ENCODE measurements at regions not wholly inside any gene's neighbourhood (a gene's known extent, or its start where the extent isn't known, plus 50 kb on each side); places are given as distances from the start of the nearest gene placed in this dataset.

GRCh38 chr9:96089452-96090085, 212.4 kb downstream of the HSD17B3 start:
- DNase-seq (ENCODE audit: extremely low read depth, low read depth) = no peak

DNA sequence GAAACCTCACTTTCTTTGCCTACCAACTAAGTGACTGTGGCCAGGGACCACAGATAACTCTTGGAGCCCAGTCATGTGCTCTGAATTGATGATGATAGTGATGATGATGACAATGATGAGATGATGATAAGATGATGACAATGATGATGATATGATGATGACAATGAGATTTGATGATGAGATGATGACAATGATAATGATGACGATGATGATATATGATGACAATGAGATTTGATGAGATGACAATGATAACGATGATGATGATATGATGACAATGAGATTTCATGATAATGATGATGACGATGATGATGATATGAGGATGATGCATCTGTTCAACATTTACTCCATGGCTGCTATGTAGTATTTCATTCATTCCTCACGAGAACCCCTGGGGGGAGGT, 213.0 kb downstream of the ERCC6L2 start:
- DNase-seq (ENCODE audit: extremely low read depth, low read depth) = no peak

DNA sequence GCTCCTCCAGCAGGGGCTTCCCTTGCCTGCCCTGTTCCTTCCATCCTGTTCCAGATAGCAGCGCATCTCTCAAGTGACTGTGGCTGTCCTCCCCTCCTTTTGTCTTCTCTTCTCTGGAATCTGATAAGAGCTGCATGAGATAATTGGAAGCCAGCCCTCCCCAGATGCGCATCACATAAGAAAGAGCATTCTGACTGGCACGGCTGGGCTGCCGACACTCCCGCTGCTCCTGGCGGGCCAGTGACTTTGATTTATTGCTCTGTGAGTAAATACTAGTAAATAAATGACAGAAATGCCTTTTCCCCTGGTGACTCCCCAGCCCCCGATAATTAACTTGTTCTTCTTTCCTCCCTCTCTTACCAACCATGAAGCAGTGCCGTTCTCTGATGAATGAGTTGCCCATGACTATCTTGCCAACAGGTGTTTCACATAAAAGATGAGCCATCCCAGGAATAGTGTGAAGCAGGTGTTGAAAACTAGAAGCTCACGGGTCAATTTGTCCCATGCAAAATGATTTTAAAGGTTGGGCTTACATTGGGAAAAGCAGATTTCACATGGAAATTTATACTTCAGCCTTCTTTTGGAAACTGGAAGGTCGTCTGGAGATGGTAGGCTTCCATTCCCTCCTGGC, 212.3 kb downstream of the ERCC6L2 start:
- no peak for DNase-seq (ENCODE audit: extremely low read depth, low read depth)

DNA sequence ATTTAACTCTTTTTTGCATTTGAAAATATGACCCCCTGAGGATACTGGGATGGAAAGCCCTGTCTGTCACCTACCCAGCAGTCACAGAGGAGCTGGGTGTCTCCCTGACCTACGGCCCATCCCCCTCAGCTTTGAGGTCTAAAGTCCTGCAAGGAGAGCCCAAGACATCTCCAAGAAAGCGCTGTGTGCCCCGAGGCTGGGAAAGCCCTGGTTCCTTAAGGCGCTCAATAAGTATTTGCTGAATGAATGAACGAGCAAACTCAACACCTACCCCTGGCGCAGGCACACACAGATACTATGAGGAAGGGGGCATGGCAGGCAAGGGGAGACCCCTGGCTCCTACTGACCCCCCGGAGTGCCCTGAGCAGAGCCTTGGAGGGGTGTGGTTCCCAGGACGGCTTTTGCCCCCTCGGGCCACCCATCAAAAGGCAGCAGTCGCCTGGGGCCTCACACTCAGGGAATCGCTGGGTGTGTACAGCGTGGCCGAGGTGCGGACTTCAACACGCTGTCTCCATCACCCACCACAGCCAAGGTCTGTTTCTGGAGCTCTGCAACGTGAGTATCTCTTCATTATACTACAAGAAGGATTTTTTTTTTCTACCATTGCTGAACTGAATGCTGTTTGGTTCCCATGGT, 211.6 kb downstream of the ERCC6L2 start:
- DNase-seq (ENCODE audit: extremely low read depth, low read depth) = no peak

DNA sequence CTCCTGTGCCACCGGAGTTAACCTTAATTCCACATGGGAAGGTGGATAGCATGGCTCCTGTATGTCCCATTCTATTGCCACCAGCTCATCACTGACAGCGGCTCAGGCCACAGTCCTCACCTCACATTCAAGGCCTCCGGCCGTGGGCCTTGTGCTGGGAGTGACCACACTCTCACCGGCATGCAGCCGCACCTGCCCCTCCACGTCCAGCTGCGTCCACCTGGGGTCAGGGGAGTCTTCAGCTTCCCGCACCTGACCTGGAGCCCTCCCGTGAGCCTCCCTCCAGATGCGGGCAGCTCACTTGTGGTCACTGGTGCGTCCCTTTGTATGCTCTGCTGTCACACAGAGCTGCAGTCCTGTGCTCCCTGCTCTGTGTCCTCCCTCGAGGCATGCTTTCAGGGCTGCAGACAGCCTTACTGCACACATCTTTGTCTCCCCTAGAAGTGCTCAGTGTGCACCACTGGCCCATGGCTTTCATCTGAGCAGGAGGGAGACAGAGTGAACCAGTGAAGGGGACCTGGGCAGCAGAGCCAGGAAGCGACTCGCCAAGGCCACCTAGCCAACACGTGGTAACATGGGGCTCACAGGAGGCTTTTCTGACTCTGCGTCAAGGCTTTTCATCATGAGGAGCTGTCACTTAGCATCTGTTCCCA, 210.1 kb downstream of the ERCC6L2 start:
- DNase-seq (ENCODE audit: extremely low read depth, low read depth) = no peak

DNA sequence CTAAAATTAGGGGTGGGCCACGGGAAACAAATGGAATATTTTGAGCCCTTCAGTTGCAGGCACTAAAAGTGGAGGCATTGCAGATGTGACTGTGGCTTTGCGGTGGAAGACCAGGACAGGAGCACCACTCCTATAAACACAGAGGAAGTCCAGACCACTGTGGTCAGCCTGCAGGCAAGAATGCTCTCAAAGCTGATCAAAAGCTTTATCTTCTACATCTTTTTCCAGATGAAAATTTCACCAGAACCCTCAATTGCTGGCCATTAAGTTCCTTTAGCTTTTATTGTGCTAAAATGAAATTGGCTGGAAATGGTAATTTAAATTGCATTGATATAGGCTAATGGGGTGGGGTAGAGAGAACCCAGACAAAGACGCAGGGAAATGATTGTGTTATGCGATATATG, 208.8 kb downstream of the ERCC6L2 start:
- no peak for DNase-seq (ENCODE audit: extremely low read depth, low read depth)

DNA sequence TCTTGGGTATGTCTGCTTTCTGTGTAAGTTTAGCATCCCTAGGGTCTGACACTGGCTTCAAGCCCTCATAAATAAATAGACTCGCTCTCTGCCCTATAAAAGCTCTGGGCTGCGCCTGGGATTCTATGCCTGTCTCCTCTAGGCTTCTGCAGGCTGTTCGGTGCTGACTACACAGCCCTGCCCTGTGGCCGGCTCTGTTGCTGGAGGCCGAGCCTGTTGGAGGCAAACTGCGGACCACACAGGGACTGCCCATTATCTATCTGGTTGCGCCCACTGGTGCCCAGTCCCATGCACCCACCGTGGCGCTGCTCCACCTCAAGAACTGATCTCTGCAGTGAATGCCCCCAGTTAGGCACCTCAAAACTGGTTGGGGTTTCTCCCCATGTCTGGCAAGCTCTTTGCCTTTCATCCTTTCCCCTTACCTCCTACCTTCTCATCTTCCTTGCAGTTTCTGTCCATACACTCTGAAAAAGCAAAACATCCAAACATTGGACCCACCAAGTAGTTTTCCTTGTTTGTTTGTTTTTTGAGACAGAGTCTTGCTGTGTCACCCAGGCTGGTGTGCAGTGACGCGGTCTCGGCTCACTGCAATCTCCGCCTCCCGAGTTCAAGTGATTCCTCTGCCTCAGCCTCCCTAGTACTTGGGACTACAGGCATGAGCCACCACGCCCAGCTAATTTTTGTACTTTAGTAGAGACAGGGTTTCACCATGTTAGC, 207.2 kb downstream of the ERCC6L2 start:
- no peak for DNase-seq (ENCODE audit: extremely low read depth, low read depth)

GRCh38 chr9:96080364-96080763, 204.9 kb downstream of the ERCC6L2 start:
- DNase-seq (ENCODE audit: extremely low read depth, low read depth) = no peak

- no peak for DNase-seq (ENCODE audit: extremely low read depth, low read depth)
Observed at GRCh38 chr9:96079779-96080178, 204.3 kb downstream of the ERCC6L2 start.

- DNase-seq (ENCODE audit: extremely low read depth, low read depth) = no peak
Observed at GRCh38 chr9:96078897-96079490, 203.5 kb downstream of the ERCC6L2 start.

DNA sequence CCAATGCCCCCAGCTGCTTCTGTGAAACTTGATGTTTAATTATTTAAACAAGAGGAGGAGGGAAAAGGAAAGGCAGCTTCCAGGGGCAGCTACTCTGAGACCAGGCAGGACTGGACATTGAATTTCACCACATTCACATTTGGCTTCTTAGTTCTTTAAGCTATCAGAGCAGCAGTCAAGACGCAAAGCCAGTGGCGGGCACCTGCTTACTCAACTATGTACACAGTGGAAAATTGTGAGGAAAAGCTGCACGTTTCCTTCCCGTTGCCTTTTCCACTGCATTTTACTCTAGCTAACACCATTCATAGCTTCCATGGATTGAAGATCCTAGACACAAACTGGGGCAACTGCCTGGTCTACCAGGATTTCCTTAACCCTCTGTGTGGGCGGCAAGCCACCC, 200.3 kb downstream of the ERCC6L2 start:
- DNase-seq (ENCODE audit: extremely low read depth, low read depth) = no peak

DNA sequence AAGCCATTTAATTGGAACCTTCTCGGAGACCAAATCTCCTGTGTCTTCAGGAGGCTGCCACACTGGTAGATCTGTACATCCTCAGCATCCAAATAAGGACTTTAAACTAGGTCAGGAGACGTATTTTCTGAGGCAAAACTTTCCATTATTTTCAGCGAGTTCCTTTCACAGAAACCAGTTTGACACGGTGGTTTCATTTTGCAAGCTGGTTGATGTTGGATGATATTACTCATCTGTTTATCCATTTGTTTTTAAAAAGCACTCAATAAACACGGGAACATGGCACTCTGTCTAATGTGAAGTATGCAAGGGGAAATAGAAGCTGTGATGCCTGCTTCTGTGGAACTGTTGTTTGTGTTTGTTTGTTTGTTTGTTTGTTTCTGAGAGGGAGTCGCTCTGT, 199.6 kb downstream of the ERCC6L2 start:
- no peak for DNase-seq (ENCODE audit: extremely low read depth, low read depth)

GRCh38 chr9:96073531-96074480, 198.3 kb downstream of the ERCC6L2 start:
- no peak for DNase-seq (ENCODE audit: extremely low read depth, low read depth)

DNA sequence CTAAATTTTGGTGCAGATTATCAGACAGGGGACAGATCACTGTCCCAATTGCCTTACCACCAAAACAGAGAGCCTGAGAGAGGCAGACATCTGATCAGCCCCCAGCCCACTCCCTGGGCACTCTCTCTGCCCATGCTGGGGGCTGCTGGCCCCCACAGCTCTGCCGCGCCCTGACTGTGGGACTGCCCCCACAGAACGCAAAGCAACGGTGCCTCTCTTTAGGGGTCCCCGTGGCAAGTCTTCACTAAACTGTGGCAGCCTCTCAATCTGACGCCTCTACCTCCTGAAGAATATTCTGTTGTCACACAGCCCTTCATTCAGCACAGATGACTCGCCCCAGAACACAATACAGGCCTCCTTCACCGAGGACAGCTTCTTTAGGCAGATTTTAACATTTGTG, 197.4 kb downstream of the ERCC6L2 start:
- DNase-seq (ENCODE audit: extremely low read depth, low read depth) = no peak

- no peak for DNase-seq (ENCODE audit: extremely low read depth, low read depth)
Observed at GRCh38 chr9:96071815-96072124, 196.3 kb downstream of the ERCC6L2 start.

DNA sequence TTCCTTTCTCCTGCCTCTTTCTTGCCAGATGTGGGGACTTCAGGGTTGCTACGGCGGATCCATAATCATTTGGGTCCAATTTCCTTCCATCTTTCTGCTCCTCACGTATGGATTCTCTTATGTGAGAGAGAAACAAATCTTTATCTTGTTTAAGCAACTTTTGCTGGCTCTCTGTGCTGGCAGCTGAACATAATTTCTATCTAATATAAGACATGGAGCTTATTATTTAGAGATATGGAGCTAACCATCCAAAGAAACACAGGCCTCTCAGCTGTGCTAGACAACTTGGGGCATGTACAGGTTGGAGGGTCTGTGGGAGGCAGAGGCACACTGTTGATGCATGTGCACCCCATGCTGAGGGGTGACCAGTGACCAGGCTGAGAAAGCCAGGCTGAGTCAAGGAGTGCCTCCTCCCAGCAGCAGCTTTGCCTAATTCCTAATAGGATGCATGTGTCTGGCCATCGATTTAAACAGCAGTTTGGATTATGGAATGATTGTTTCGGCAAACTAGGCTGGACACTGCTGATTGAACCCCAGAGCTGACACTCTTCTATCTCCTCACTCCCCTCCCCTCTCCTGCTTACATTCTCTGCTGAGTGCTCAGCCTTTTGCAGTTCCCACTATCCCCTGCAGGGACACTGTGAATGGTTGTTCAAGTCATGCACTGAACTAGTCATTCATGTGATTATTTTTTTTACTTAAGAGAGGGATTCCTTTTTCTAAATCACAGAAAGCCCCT, 195.8 kb downstream of the ERCC6L2 start:
- DNase-seq (ENCODE audit: extremely low read depth, low read depth) = peak; percentile 13

- DNase-seq (ENCODE audit: extremely low read depth, low read depth) = no peak
Observed at GRCh38 chr9:96069629-96070220, 194.2 kb downstream of the ERCC6L2 start.

GRCh38 chr9:96068511-96068910, 193.0 kb downstream of the ERCC6L2 start:
- no peak for DNase-seq (ENCODE audit: extremely low read depth, low read depth)

GRCh38 chr9:96067600-96067999, 192.1 kb downstream of the ERCC6L2 start:
- DNase-seq (ENCODE audit: extremely low read depth, low read depth) = no peak
